ENCODE measurements at regions not wholly inside any gene's neighbourhood (a gene's known extent, or its start where the extent isn't known, plus 50 kb on each side); places are given as distances from the start of the nearest gene placed in this dataset.

GRCh38 chr2:16081316-16082200, 141.2 kb downstream of the MYCN start:
- Histone ChIP-seq H3K9me3 (ENCODE audit: low read length) (no peaks in the 10 kb centered on the region), H3K27me3 (ENCODE audit: insufficient read depth, low read length) (no peaks in the 10 kb centered on the region), H3K4me1 (ENCODE audit: insufficient read depth, low read length) (peaks cover 26% of the 10 kb centered on the region), H3K4me3 (ENCODE audit: low read length) (no peak overlapping the region), H3K36me3 (ENCODE audit: insufficient read depth, low read length) (no peaks in the 10 kb centered on the region), H2AFZ (ENCODE audit: low read depth, low read length) (no peak overlapping the region)

- no peak overlapping the region for H3K4me3 ChIP-seq (ENCODE audit: low read length)
- peaks cover 26% of the 10 kb centered on the region for H3K4me1 ChIP-seq (ENCODE audit: insufficient read depth, low read length)
- H2AFZ ChIP-seq (ENCODE audit: low read depth, low read length): no peak overlapping the region
- no peaks in the 10 kb centered on the region for H3K36me3 ChIP-seq (ENCODE audit: insufficient read depth, low read length)
- H3K27me3 ChIP-seq (ENCODE audit: insufficient read depth, low read length): no peaks in the 10 kb centered on the region
- H3K9me3 ChIP-seq (ENCODE audit: low read length): no peaks in the 10 kb centered on the region
Measured at GRCh38 chr2:16080516-16080915, 140.2 kb downstream of the MYCN start.

- no peaks in the 10 kb centered on the region for H3K9me3 ChIP-seq (ENCODE audit: low read length)
- no peaks in the 10 kb centered on the region for H3K27me3 ChIP-seq (ENCODE audit: insufficient read depth, low read length)
- no peak overlapping the region for H2AFZ ChIP-seq (ENCODE audit: low read depth, low read length)
- H3K4me1 ChIP-seq (ENCODE audit: insufficient read depth, low read length): peaks cover 21% of the 10 kb centered on the region
- H3K36me3 ChIP-seq (ENCODE audit: insufficient read depth, low read length): no peaks in the 10 kb centered on the region
- no peak overlapping the region for H3K4me3 ChIP-seq (ENCODE audit: low read length)
Measured at GRCh38 chr2:16080071-16080470, 139.7 kb downstream of the MYCN start.

GRCh38 chr2:16079637-16080036, 139.3 kb downstream of the MYCN start:
- no peaks in the 10 kb centered on the region for H3K27me3 ChIP-seq (ENCODE audit: insufficient read depth, low read length)
- peaks cover 17% of the 10 kb centered on the region for H3K4me1 ChIP-seq (ENCODE audit: insufficient read depth, low read length)
- no peaks in the 10 kb centered on the region for H3K9me3 ChIP-seq (ENCODE audit: low read length)
- no peak overlapping the region for H3K4me3 ChIP-seq (ENCODE audit: low read length)
- H2AFZ ChIP-seq (ENCODE audit: low read depth, low read length): no peak overlapping the region
- H3K36me3 ChIP-seq (ENCODE audit: insufficient read depth, low read length): no peaks in the 10 kb centered on the region

DNA sequence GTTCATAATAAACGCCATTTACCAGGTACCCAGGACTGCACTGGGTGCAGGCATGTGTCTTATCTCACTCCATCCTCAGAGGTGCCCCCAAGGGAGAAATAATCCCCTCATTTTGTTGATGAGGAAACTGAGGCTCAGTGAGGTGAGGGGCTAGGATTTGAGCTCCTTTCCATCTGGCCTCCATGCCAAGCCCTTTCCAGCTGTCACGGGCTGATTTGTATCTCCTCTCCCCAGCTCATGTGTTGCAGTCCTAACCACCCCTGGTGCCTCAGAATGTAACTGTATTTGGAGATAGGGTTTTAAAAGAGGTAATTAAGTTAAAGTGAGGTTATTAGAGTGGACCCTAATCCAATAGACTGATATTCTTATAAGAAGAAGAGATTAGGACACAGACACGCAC, 137.3 kb downstream of the MYCN start:
- no peak overlapping the region for H3K4me3 ChIP-seq (ENCODE audit: low read length)
- H3K36me3 ChIP-seq (ENCODE audit: insufficient read depth, low read length): no peaks in the 10 kb centered on the region
- H3K9me3 ChIP-seq (ENCODE audit: low read length): no peaks in the 10 kb centered on the region
- no peaks in the 10 kb centered on the region for H3K27me3 ChIP-seq (ENCODE audit: insufficient read depth, low read length)
- H3K4me1 ChIP-seq (ENCODE audit: insufficient read depth, low read length): no peaks in the 10 kb centered on the region
- no peak overlapping the region for H2AFZ ChIP-seq (ENCODE audit: low read depth, low read length)

GRCh38 chr2:16076911-16077310, 136.6 kb downstream of the MYCN start:
- Histone ChIP-seq H3K36me3 (ENCODE audit: insufficient read depth, low read length) (no peaks in the 10 kb centered on the region), H3K4me3 (ENCODE audit: low read length) (no peak overlapping the region), H3K9me3 (ENCODE audit: low read length) (no peaks in the 10 kb centered on the region), H3K4me1 (ENCODE audit: insufficient read depth, low read length) (no peaks in the 10 kb centered on the region), H3K27me3 (ENCODE audit: insufficient read depth, low read length) (no peaks in the 10 kb centered on the region), H2AFZ (ENCODE audit: low read depth, low read length) (no peak overlapping the region)

DNA sequence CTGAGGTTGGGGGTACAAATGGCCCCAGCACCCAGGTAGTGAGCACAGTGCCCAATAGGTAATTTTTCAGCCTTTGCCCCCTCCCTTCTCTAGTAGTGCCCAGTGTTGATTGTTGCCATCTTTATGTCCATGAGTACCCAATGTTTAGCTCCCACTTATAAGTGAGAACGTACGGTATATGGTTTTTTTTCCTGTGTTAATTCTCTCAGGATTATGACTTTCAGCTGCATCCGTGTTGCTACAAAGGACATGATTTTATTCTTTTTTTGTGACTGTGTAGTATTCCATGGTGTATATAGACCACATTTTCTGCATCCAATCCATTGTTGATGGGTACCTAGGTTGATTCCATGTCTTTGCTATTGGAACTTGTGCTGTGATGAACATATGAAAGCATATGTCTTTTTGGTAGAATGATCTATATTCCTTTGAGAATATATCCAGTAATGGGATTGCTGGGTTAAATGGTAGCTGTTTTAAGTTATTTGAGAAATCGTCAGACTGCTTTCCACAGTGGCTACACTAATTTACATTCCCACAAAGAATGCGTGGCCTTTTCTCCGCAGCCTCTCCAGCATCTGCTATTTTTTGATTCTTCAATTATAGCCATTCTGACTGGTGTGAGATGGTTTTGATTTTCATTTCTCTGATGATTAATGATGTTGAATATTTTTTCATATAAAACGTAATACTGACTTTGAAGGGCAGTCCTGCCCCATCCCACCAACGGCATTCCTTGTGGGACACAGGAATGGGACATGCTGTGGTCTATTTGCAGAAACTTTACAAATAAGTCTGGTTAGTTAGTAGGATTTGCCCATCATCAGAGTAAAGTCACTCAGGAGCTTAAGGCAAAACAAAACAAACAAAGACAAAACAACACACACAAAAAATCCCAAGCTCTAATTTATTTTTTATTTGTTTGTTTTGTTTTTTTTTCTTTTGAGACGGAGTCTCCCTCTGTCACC, 135.0 kb downstream of the MYCN start:
- no peaks in the 10 kb centered on the region for H3K36me3 ChIP-seq (ENCODE audit: insufficient read depth, low read length)
- H3K4me1 ChIP-seq (ENCODE audit: insufficient read depth, low read length): peaks cover 6% of the 10 kb centered on the region
- H3K9me3 ChIP-seq (ENCODE audit: low read length): no peaks in the 10 kb centered on the region
- no peaks in the 10 kb centered on the region for H3K27me3 ChIP-seq (ENCODE audit: insufficient read depth, low read length)
- no peak overlapping the region for H2AFZ ChIP-seq (ENCODE audit: low read depth, low read length)
- H3K4me3 ChIP-seq (ENCODE audit: low read length): no peak overlapping the region

DNA sequence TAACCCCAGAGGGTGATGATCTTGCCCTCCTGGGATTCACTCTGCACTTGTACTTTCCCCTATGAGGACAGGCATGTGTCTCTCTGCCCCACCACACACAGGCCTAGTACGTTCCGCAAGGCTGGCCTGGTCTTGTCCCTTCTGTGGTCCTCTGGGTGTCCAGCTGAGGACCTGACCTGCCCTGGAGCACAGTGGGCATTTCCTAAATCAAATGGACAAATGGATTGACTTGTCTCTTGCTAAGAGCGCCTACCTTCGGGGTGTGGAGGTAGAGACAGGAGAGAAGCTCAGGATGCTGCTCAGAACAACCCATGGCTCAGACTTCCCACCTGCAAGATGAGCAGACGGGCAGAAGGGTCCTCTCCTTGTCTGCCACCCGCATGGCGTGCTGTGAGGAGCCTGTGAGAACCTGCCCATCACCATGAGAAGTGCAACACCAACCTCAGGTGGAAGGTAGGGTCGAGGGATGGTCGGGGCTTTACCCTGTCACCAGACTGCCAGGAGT, 133.6 kb downstream of the MYCN start:
- Histone ChIP-seq H3K36me3 (ENCODE audit: insufficient read depth, low read length) (no peaks in the 10 kb centered on the region), H3K27me3 (ENCODE audit: insufficient read depth, low read length) (no peaks in the 10 kb centered on the region), H3K9me3 (ENCODE audit: low read length) (no peaks in the 10 kb centered on the region), H3K4me3 (ENCODE audit: low read length) (no peak overlapping the region), H3K4me1 (ENCODE audit: insufficient read depth, low read length) (peaks cover 16% of the 10 kb centered on the region), H2AFZ (ENCODE audit: low read depth, low read length) (no peak overlapping the region)

DNA sequence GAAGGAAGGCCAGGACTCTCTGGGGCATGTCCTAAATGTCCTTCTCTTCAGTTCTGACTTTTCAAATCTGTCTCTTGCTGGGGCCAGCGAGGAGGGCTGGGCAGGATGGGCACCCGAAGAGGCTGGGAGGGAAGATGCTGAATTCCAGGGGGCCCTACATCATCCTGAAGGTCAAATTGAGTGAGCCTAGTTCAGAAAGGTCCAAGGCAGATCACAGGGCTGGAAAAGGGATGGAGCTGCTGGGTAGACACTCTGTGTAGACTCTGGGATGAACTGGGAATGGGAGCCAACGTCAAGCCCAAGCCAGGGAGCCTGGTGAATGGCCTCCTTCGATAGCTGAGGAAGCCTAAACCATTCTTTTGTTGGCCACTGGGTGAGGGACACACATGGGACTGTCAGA, 133.1 kb downstream of the MYCN start:
- H3K9me3 ChIP-seq (ENCODE audit: low read length): no peaks in the 10 kb centered on the region
- no peak overlapping the region for H3K4me3 ChIP-seq (ENCODE audit: low read length)
- H2AFZ ChIP-seq (ENCODE audit: low read depth, low read length): no peak overlapping the region
- H3K4me1 ChIP-seq (ENCODE audit: insufficient read depth, low read length): peaks cover 16% of the 10 kb centered on the region
- H3K36me3 ChIP-seq (ENCODE audit: insufficient read depth, low read length): no peaks in the 10 kb centered on the region
- H3K27me3 ChIP-seq (ENCODE audit: insufficient read depth, low read length): no peaks in the 10 kb centered on the region

GRCh38 chr2:16072638-16073290, 132.4 kb downstream of the MYCN start:
- H3K4me1 ChIP-seq (ENCODE audit: insufficient read depth, low read length): peaks cover 16% of the 10 kb centered on the region
- H3K4me3 ChIP-seq (ENCODE audit: low read length): no peak overlapping the region
- no peak overlapping the region for H2AFZ ChIP-seq (ENCODE audit: low read depth, low read length)
- H3K27me3 ChIP-seq (ENCODE audit: insufficient read depth, low read length): no peaks in the 10 kb centered on the region
- no peaks in the 10 kb centered on the region for H3K36me3 ChIP-seq (ENCODE audit: insufficient read depth, low read length)
- no peaks in the 10 kb centered on the region for H3K9me3 ChIP-seq (ENCODE audit: low read length)

DNA sequence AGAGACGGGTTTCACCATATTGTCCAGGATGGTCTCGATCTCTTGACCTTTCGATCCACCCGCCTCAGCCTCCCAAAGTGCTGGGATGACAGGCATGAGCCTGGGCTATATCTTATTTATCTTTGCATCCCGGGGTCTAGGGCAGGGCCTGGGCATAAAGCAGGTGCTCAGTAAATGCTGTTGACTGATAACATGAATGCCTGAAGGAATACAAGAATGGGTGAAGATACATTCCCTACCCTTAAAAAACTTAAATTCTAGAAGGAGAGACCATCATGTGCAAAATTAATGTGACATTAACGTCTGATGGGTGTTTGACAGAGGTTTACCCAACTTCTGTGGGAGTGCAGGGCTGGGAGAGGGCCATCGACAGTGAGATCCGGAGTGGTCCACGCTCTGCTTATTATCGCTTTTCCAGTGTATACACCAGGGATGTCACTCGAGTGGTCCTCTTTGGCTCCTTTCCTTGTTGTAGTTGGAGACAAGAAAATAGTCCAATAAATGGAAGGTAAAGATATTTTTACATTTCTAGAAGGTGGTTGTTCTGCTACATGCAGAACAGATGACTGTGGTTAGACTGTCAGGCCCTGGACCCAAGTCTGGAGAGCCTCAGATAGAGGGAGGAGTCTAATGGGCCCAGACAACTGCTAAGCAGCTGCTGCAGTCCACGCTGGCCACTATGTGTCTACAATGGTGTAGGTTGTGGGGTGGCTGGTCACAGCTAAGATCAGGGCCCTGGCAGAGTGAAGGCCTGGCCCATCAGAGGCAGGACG, 131.7 kb downstream of the MYCN start:
- no peak overlapping the region for H3K4me3 ChIP-seq (ENCODE audit: low read length)
- H2AFZ ChIP-seq (ENCODE audit: low read depth, low read length): no peak overlapping the region
- peaks cover 19% of the 10 kb centered on the region for H3K4me1 ChIP-seq (ENCODE audit: insufficient read depth, low read length)
- no peaks in the 10 kb centered on the region for H3K27me3 ChIP-seq (ENCODE audit: insufficient read depth, low read length)
- H3K9me3 ChIP-seq (ENCODE audit: low read length): no peaks in the 10 kb centered on the region
- H3K36me3 ChIP-seq (ENCODE audit: insufficient read depth, low read length): no peaks in the 10 kb centered on the region

All from neuron (in vitro differentiated cells).